Activated T-cell treated with anti-CD3 and anti-CD28 coated beads, Interleukin-2, amount 50 U/mL, for 1 hour (primary cell): ENCODE measurements at regions not wholly inside any gene's neighbourhood (a gene's known extent, or its start where the extent isn't known, plus 50 kb on each side); places are given as distances from the start of the nearest gene placed in this dataset.

Source experiments
- DNase-seq: peaks from one replicate; pipeline ENCODE4 v3.0.0-alpha.2; 2020

DNA sequence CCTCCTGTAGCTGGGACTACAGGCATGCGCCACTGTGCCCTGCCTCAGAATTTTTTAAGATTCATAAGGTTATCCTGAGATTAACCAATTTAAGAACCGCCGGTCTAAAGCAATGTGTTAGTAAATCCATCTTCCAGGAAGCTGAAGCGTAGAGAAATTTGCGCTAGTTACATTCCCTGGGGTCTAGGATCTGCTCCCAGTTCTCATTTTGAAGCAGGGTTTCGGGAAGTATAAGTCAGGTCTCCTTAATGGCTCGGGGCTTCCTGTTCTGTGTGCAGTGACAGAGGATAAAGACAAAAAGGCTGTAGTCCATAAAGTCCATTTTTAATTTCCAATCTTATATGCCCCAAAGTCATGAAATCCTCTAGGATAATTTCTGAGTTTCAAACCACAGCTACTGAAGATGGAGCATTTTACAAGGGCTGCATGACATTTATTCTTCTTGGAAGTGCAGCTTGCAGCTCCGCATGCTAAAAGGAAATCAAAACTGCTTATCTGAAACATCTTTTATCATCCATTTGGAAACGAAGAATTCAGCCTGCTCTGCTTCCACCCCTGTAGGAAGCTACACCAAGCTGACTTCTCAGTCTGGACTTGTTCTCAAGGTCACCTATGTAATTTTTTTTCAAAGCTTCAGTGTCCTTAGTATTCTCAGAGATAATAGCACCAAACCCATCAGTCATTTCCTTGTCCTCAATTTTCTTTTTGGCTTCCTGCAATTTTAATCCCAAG is 326.1 kb downstream of the PRL start:
- no peak for DNase-seq

DNA sequence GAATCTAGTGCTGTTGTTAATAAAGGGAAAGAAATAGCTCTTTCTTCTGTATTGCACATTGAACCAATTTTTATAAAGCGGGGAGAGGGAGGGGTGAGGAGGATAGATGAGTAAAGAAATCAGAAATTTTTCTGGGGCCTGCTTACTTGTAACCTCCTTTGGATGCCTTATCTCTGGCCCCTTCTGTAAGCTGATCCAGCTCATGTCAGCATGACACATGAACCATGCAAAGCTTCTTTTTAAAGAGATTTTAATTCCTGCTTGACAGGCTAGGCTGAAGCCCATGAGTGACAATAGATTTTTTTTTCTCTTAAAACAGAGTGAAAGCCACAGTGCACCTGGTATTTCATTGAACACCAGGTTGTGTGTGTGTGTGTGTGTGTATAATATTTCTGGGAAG is 325.3 kb downstream of the PRL start:
- DNase-seq = no peak

DNA sequence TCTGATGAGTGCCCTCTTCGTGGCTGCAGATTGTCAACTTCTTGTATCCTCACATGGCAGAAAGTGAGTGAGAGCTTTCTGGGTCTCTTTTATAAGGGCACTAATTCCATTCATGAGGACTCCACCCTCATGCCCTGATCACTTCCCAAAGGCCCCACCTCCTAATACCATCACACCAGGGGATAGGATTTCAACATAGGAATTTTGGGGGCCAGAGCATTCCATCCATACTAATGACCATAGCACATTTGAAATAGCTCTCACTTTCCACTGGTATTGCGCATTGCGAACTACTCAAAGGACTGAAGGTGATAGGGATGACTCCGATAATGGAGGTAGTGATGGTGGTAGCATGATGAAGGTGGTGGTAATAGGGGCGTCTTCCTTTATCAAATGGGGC is 324.3 kb downstream of the PRL start:
- no peak for DNase-seq

DNA sequence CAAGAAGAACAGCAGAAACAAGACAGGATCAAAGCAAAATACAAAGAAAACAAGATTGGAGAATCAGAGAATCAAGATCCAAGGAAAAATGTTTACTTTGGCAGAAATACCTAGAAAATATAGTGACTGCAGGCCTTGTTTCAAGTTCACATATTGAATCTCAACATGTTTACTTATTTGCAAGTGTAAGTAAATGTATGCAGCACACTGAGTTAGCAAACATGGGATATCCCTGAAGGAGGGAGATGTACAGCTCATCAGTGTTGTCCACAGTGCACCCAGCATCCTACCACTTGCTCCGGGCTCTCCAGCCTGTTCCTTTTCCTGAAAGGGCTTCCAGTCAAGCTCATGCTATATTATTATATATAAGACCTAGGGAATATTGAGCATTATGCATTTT is 319.5 kb downstream of the PRL start:
- no peak for DNase-seq

DNA sequence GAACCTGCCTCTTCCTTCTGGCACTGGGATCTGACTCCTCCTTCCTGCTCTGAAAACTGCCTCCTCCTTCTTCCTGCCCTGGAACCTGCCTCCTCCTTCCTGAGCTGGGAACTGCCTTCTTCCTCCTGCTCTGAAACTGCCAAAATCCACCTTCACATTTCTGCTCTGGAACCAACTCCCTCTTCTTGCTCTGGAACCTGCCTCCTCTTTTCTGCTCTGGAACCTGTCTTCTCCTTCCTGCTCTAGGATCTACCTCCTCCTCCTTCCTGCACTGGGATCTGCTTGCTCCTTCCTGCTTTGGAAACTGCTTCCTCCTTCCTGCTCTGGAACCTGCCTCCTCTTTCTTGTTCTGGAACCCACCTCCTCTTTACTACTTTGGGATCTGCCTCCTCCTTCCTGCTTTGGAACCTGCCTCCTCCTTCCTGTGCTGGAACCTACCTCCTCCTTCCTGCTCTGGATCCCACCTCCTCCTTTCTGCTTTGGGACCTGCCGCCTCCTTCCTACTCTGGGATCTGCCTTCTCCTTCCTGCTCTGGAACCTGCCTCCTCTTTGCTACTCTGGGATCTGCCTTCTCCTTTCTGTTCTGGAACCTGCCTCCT is 315.5 kb downstream of the PRL start:
- DNase-seq = no peak

DNA sequence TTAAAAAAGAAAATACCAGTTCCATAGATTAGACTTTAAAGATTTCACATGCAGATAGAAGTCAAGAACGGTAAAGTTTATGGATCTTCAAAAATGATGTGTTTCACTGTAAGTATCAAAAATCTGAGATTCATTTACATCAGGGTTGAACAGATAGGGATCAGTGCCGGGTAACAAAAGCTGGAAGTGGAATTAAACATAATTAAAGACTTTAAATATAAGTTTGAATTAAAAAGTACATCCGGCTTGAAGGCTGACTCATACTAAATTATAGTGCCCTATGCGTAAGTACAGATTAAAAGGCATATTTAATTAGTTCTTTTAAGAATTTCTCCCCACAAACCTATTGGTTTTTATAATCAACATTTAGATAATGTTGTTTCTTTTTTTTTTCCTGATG is 312.7 kb downstream of the PRL start:
- no peak for DNase-seq

DNA sequence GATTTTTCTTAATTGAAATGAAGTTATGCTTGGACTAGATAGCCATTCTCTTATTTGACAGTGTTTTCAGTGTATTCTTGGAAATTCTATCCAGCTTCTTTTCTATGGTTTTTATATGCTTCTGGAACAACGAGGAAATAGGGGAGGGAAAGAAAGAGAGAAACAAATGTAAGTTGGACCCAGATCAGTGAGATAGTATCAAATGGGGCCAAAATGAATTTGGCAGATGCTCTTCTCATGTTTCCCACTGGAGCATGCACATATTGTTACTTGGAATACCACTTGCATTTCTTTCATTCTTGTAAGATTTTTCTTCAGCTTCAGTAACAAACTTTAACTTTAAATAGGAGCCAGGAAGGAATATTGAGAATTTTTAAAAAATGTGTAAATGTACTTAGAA is 312.3 kb downstream of the PRL start:
- DNase-seq = no peak

DNA sequence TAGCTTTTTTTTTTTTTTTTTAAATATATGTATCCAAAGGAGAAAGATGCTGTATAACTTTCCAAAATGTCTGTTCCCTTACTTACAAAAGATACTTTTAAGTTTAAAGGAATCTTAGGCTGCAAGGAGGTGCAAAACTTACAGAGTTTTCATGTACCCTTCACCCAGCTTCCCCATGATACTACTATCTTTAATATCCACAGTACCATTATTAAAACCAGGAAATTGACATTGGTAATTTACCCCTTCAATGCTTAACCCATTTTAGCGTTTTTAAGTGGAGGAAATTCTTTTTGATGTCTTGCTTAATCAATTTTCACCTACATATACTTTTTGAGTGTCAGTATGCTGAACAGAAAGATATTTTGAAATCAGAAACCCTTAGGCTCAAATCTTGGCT is 310.9 kb downstream of the PRL start:
- no peak for DNase-seq

DNA sequence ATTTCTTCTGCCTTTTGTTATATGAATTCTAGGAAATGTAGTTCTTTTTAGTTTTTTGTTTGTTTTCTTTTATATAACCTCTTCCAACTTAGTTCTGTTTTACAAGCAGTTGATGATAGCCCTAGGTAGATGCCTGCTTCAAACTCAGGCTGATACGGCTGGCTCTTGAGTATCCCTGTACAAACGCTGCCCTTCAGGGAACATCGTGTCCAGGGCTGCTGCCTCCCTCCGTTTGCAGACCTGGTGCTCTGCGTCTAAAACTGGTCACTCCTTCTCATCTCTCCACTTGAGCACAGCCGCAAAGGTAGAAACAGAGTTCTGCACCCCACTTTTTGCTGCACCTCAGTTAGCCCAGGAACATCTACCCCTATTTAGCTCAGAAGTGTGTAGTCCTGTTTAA is 310.1 kb downstream of the PRL start:
- DNase-seq = no peak

DNA sequence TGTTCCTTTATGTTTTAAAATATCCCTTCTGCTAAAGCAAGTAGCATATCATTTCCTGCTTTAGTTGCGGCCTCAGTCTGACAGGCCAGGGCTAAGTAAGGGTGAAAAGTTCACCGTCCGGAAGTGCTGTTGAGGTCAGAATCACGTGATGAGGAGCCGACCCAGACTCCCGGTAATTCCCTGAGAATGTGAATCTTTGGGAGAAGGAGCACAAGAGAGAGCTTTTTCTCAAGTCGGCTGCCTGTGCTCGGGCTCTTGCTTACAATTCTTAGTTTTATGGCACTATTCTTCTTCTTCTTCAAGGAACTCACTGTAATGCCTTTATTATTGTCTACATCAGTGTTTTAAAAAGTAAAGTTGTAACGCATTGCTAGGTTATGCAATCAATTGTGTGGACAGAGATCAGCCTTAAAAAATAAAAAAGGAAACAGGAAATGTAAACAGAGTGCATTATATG is 309.3 kb downstream of the PRL start:
- DNase-seq = no peak

DNA sequence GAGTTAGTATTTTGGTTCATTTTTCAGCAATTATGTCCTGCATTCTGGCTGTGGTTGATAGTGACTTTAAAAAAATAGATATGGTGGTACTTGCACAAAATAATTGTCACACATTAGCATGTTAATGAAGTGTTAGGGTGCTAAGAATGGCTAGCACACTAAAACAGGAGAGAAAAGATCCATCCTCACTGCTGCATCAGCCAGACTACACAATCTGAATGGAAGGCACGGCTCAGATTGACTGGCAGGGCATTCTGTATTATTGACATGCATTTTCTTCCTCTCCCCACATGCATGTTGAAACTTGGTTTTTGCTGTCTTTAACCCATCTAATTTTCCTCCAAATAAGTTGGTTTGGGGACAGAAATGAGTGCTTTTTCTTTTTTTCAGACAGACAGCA is 306.3 kb downstream of the PRL start:
- DNase-seq = no peak

DNA sequence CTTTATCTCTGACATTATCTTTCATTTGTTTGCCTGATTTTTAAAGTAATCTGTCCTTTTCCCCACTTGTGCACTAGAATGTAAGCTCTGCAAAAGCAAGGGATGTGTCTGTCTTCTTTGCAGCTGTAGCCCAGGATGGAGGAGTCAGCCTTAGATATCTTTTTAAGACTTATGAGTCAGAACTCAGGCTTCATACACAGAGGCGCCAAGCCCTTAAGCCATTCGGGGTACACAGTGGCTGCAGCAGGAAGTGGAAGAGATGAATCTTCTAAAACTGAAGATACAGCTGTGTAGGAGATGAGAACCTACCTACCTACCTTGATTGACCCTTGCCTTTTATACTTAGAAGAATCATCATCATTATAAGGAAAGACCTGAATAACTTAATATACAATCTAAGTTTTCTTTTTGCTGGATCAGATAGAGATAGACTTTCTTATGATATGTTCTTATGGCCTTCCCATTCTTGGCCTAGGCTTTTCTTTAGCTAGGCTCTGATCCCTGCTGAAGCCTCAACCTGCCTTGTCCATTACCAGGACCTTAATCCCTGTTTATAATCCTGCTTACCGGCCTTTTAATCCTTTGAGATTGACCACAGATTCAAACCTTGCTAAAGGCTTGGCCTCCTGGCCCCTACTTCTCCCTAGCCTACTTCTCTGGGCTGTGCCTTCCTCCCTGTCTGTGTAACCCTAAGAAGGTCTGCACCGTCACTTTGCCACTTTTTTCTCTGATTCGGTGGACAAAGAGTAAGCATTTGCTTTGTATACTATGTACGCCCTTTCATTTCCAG is 304.5 kb downstream of the PRL start:
- no peak for DNase-seq

DNA sequence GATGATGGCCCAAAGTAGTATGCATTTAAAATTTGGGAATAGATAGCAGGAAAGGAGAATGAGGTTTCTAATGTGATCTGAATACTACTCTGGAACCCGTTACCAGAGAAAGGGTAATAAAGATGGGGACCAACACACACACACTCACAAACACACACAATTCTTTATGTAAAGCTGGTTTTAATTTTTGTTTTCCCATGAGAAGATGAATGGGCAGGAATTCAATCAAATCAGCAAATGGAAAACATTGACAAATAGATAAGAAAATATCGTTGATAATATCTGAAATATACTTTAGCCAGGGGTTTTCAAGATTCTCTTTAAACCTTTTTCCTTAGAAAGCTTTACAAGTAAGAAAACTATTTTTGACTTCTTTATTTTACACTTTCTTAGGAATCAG is 303.0 kb downstream of the PRL start:
- DNase-seq = no peak

DNA sequence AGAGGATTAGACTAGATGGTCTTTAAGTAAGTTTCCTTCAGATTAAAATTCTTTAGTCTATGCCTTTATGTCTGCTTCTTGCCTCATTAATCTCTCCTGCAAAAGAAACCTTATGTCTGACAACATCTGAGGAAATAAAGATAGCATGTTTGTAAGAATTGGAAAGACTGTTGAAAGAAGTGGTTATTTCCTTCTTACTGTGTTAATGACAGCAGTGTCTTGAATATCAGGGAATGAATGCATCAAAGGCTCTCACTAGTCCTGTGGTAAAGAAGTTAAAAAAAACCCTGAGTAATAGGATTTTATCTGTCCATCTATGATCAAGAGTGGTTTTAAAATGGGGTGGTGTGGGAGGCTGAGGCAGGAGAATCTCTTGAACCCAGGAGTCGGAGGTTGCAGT is 302.0 kb downstream of the PRL start:
- DNase-seq = no peak

DNA sequence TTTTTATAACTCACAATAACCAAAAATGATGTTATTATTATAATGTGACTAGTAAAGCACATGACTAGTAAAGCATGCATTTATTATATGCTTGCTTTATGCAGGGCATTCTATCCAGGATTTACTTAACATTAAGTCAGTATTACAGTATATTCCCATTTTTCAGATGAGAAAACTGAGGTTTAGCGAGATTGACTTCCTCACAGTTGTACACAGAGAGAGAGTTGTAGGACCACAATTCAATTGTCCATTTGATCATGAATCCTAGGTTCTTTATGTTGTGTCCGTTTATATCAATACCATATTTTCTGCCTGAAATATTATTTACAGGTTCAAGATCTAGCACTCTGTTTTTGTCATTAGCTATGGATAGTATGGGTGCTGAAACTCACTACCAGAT is 301.5 kb downstream of the PRL start:
- no peak for DNase-seq

DNA sequence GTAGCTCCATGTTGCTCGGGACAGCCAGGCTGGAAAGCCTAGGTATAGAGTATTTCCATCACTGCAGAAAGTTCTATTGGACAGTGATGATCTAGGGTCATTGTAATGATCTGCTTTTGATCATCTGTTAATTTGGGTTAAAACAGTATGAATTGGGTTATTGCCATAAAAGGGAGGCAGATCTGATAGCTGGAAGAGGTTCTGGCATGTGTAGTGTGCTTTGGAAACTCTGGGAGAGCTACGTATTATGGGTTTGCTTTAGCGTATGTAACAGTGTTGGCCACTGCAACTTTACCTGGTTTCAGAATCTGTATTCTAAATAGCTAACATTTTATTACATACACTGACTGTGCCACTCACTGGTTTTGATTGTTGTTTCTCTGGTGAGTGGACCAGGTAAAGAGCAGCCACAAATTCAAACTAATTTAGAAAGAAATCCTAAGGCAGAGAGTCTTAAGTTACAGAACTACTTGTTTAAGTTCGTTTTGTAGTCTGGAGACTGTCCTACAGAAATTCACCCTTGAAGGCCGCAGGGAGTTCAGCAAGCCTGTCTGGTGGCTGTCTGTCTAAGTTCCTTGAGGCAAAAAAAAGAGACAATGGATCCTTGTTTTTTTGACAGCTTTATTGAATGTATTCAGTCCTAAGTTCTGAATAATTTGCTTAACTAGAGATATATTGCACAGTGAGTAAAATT is 300.3 kb downstream of the PRL start:
- DNase-seq = no peak

DNA sequence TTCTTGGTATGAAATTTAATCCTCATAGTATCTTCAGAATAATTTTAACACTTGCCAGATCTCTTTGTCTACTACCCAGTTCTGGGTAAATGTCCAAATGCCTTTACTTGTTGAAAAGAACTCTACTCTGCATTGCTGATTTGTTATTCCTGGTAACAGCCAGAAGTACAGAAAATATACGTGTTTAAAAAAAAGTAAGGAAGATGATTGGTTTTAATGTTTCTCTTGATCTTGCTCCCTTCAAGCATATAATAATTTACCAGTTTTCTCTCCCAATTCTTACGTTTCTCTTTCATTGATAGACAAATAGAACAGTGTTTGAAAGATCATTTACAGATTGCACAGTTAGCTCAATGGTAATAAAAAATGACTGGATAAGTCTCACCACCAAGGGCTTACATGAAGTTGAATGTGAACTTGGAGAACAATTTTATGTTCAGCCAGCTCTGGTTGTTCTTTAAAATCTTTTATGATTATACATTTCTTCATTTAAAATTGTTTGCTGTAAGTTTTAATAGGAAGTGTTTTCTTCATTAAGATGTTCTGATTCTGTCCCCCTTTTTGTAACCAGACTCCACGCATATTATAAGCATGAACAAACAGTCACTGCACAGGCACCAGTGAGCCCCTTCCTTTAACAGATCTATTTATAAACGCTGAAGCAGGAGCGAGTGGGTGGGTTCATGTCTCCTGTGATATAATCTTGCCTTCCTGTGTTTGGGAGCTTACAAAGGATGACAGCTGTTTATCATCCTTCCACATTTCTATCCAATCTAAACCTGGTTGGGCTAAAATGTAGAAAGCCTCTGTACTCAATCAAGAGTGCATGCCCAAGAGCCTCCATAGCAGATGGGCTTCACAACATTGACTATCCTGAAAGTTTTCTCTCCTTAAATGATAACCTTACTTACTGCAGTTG is 299.5 kb downstream of the PRL start:
- no peak for DNase-seq

DNA sequence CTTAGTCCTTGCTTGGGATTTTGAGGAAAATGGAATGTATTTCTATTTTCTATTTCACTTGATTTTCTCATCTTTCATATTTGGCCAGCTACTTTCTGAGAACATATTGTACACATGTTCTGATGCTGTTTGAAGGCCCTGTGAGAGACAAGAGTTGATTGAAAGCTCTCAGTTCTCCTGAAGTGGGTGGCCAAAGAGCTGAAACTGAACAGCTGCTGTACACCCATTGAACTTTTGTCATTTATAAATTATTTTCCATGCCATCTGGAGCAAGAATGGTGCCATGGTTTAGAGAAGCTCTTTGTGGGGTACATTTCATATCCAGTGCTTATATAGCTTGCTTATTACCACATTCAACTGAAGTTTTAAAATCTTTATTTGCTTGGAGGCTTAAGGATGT is 298.3 kb downstream of the PRL start:
- DNase-seq = no peak

DNA sequence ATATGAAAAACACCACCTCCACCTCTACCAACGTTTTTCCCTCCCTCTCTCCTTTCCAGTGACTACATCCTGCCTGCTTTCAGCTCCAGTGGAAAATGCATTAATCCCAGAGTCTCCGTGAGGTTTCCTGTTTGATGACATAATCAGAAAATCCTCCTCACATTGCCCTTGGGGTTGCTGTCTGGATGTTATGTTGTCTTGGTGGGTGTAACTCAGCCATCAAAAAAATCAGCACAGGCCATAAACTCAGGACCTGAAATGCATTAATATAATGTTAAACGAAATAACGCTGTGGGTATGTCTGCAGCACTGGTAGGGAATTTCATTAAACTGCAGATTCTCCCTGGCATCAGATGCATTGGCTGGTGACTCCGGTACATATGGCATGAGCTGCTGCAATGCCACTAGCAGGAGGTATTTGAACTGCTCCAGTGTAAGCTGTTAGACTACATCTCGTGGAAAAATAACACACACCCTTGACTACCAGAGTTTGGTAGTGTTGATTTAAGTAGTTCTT is 297.8 kb downstream of the PRL start:
- DNase-seq = no peak

DNA sequence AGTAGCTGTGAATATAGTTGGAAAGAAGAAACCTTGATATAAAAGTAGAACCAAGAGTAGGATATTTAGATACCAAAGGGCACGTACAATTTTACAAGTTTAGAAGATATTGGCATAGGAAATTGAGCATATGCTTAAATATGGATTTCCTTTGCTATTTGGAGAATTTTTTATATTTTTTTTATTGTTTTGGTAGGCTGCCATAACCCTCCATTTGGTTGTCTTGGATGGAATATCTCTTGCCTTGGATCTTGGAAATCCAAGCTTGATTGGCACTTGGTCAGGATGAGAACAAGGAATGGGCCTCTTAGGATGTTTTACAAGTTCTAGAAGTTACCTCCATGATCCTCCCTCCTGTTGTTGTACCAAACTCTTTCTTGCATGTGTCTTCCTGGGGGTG is 297.1 kb downstream of the PRL start:
- DNase-seq = no peak

DNA sequence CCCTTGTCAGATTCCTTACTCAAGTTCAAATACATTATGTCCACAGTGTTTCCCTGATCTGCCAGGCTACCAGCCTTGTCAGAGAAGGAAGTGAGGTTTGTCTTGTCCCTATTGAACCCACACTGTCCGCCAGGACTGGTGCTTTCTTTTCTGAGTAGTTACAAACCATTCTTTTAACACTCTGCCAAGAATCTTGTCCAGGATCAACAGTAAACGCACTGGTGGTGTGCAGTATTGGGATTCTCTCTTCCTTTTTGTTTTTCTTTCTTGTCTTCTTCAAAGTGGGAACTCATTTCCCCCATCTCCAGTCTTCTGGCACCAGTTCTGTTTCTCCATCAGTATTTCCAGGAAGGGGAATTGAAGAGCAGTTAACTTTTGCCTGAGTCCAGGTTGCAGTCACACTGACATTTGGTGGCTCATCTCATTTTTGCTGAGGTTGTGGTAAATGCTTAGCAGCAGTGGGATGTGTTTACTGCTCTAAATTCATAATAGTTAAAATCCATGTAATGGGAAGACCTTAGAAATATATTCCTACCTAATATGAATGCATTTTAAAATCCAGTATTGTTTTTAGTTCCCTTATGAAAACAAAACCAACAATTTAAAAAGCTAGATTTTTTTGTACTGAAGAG is 295.3 kb downstream of the PRL start:
- DNase-seq = no peak

DNA sequence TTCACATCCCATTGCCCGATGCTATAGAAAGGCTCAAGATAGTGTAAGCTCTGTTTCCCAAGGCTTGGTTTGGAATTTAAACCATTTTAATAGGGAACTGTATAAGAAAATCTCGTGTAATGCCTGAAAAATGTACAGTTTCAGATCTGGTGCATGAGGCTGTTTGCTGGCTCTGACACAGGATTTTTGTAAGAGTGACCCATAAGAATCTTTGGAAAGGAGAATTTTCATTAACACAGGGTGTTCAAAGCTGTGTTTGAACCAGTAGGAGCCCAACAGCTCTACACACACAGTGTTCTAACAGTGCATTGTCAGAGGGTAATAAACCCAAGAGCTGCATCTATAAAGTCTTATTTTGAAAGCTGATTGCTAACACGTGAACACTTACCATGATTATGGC is 293.5 kb downstream of the PRL start:
- no peak for DNase-seq
